K562 (cell line): ENCODE measurements at regions not wholly inside any gene's neighbourhood (a gene's known extent, or its start where the extent isn't known, plus 50 kb on each side); places are given as distances from the start of the nearest gene placed in this dataset.

Source experiments
- ATF3 ChIP-seq, 2 experiments: fragments of 450-650 bp in 1 of 2; sonication (generic) in 1 of 2; formaldehyde crosslinking in 1 of 2; IDR thresholded peaks in 1 of 2; conservative IDR thresholded peaks in 1 of 2; 2 replicates each; pipeline versions ENCODE4 v1.6.1 to v1.8.1; 2016 to 2023; ENCODE audit warnings: mild to moderate bottlenecking in 2 of 2, moderate library complexity in 2 of 2, inconsistent platforms in 1 of 2, missing genetic modification reagents in 1 of 2
- CC2D1A ChIP-seq: fragments of 450-650 bp; IDR thresholded peaks from 2 replicates; pipeline ENCODE4 v1.6.1; 2017; ENCODE audit warnings: mild to moderate bottlenecking
- DLX4 ChIP-seq: fragments of 250-450 bp; sonication (Bioruptor Pico); IDR thresholded peaks from 2 replicates; pipeline ENCODE4 v1.6.1; 2021; ENCODE audit warnings: mild to moderate bottlenecking
- FOS ChIP-seq: IDR thresholded peaks from 3 replicates; pipeline ENCODE4 v1.6.1; 2011; ENCODE audit not compliant: insufficient read length; ENCODE audit errors: extremely low read depth
- FOSL1 ChIP-seq: fragments of 200-800 bp; sonication (Bioruptor generic); conservative IDR thresholded peaks from 2 replicates; pipeline ENCODE4 v1.6.1; 2016; ENCODE audit warnings: missing genetic modification characterization, missing compliant biosample characterization
- HNRNPL ChIP-seq: fragments of 200-400 bp; formaldehyde crosslinking; IDR thresholded peaks from 2 replicates; pipeline ENCODE4 v1.6.1; 2017; ENCODE audit warnings: low read depth, mild to moderate bottlenecking, low read length
- NR0B1 ChIP-seq: fragments of 450-650 bp; IDR thresholded peaks from one replicate; pipeline ENCODE4 v1.6.1; 2018; ENCODE audit warnings: mild to moderate bottlenecking, moderate library complexity; ENCODE audit not compliant: partially characterized antibody
- PRDM10 ChIP-seq: fragments of 450-650 bp; IDR thresholded peaks from 2 replicates; pipeline ENCODE4 v1.6.1; 2018; ENCODE audit not compliant: partially characterized antibody
- RNF219 ChIP-seq: fragments of 250-450 bp; sonication (Bioruptor Pico); IDR thresholded peaks from 2 replicates; pipeline ENCODE4 v1.5.0; 2022; ENCODE audit warnings: mild to moderate bottlenecking
- SP2 ChIP-seq: IDR thresholded peaks from 2 replicates; pipeline ENCODE4 v1.6.1; 2011; ENCODE audit warnings: mild to moderate bottlenecking, low read depth, low read length, moderate library complexity; ENCODE audit not compliant: poor library complexity, severe bottlenecking; ENCODE audit errors: extremely low read depth
- STAT5A ChIP-seq: IDR thresholded peaks from 2 replicates; pipeline ENCODE4 v1.6.1; 2012; ENCODE audit warnings: low read length, inconsistent platforms, borderline replicate concordance
- TAL1 ChIP-seq: fragments of 450-650 bp; IDR thresholded peaks from 2 replicates; pipeline ENCODE4 v1.6.1; 2016; ENCODE audit warnings: mild to moderate bottlenecking
- ZBTB11 ChIP-seq, 3 experiments: fragments of 200-800 bp in 1 of 3; fragments of 250-450 bp in 1 of 3; fragments of 450-650 bp in 1 of 3; sonication (Bioruptor Pico) in 1 of 3; sonication (Bioruptor generic) in 1 of 3; formaldehyde crosslinking in 1 of 3; IDR thresholded peaks; 2 replicates each; pipeline versions ENCODE4 v1.6.1 to v1.8.0; 2016 to 2022; ENCODE audit warnings: mild to moderate bottlenecking in 2 of 3, missing genetic modification characterization in 2 of 3, missing compliant biosample characterization in 1 of 3, moderate library complexity in 1 of 3
- ZFPM2 ChIP-seq: fragments of 250-450 bp; sonication (Bioruptor Pico); IDR thresholded peaks from 2 replicates; pipeline ENCODE4 v1.5.1; 2022; ENCODE audit warnings: mild to moderate bottlenecking
- ZSCAN29 ChIP-seq: fragments of 450-650 bp; IDR thresholded peaks from 2 replicates; pipeline ENCODE4 v1.6.1; 2017

GRCh38 chr10:3665316-3665908 lies 119.6 kb downstream of the KLF6 start (continued):
- peak; percentile 91 for TF ChIP-seq PRDM10
- peak in 2 of 3 experiments; percentile 75 to 97; a peak in 4 of 6 replicates for TF ChIP-seq ZBTB11 (CRISPR knock-in tag; IDR thresholded peaks at IDR 0.05)
- TF ChIP-seq CC2D1A = peak; percentile 85
- TF ChIP-seq FOS = no peak
- no peak for TF ChIP-seq ZSCAN29
- no peak for TF ChIP-seq ZFPM2 (CRISPR knock-in tag)
- TF ChIP-seq ATF3 (IDR thresholded peaks at IDR 0.05) = no peak
- no peak for TF ChIP-seq ATF3 (CRISPR knock-in tag; conservative IDR thresholded peaks at IDR 0.05)
- TF ChIP-seq NR0B1 = no peak
- peak; percentile 96 for TF ChIP-seq TAL1
- no peak for TF ChIP-seq HNRNPL
- no peak for TF ChIP-seq RNF219 (CRISPR knock-in tag)
- TF ChIP-seq STAT5A = peak; percentile 91
- peak; percentile 69 for TF ChIP-seq FOSL1 (tag)
- TF ChIP-seq SP2 = no peak
- no peak for TF ChIP-seq DLX4 (CRISPR knock-in tag)
